ENCODE measurements at regions not wholly inside any gene's neighbourhood (a gene's known extent, or its start where the extent isn't known, plus 50 kb on each side); places are given as distances from the start of the nearest gene placed in this dataset.

DNA sequence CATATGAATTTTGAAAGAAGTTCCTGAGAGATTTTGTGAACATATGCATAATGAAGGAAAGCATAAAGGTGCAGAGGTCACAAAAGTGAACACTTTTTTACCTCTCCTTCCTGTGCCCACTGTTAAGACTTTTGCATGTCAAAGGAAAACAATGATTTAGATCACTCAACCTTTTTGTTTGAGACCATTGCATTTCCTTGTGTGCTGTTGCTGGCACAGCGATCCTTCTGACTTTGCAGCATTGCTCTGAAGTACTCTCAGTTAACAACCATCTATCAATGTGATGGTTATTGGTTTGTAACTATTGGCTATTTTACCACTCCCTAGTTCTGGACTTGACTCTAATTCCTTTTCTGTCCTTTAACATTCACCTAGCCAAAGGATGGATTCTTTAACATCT lies 61.7 kb upstream of the TFPI start:
- Histone ChIP-seq H3K27me3 (replicated peaks in 1 of 4; ENCODE audit: control insufficient read depth in 3 of 4, extremely low read depth in 1 of 4, insufficient read depth in 3 of 4, low read length in 3 of 4) (no peaks in the 10 kb centered on the region), H2AK5ac (ENCODE audit: low read depth, low read length) (no peak overlapping the region), H4K8ac (ENCODE audit: extremely low read depth, insufficient read depth, low read length) (no peak overlapping the region), H4K91ac (replicated peaks; ENCODE audit: insufficient read length, low read length) (no peak overlapping the region), H3K9me3 (ENCODE audit: insufficient read depth in 2 of 2, low read depth in 1 of 2, low read length in 1 of 2) (no peaks in the 10 kb centered on the region), H3K18ac (ENCODE audit: extremely low read depth, low read length) (no peak overlapping the region), H4K20me1 (replicated peaks in 1 of 2; ENCODE audit: control insufficient read depth in 1 of 2, insufficient read depth in 2 of 2, low read length in 2 of 2) (no peaks in the 10 kb centered on the region), H3K4me2 (ENCODE audit: insufficient read depth in 1 of 2, low read depth in 2 of 2, low read length in 2 of 2) (0 out of 4 replicates have a peak overlapping the region, but pooled peaks of 1 of the 2 experiments have one; percentile 21), H2BK5ac (ENCODE audit: low read depth, low read length) (no peak overlapping the region), H2BK20ac (ENCODE audit: low read length) (no peak overlapping the region), H3K27ac (ENCODE audit: low read depth, low read length) (no peak overlapping the region), H2AFZ (ENCODE audit: low read length) (no peak overlapping the region), H3K14ac (ENCODE audit: insufficient read length) (no peak overlapping the region), H3K23ac (ENCODE audit: insufficient read length) (no peak overlapping the region), H2BK120ac (replicated peaks; ENCODE audit: low read depth, low read length) (no peak overlapping the region), H3K9ac (replicated peaks in 1 of 4; ENCODE audit: extremely low read depth in 1 of 4, low read depth in 3 of 4, low read length in 3 of 4) (no peak overlapping the region), H2BK12ac (ENCODE audit: low read depth, low read length) (no peak overlapping the region), H3K23me2 (ENCODE audit: low read depth, low read length) (no peaks in the 10 kb centered on the region), H3K79me2 (ENCODE audit: control insufficient read depth in 1 of 2, insufficient read depth in 2 of 2, low read length in 2 of 2) (no peaks in the 10 kb centered on the region), H3K4me3 (ENCODE audit: extremely low read depth in 1 of 4, insufficient read depth in 2 of 4, low read depth in 3 of 4, low read length in 4 of 4) (no peak overlapping the region), H3K36me3 (ENCODE audit: control insufficient read depth in 2 of 4, insufficient read depth in 4 of 4, low read length in 3 of 4) (no peaks in the 10 kb centered on the region), H3K4me1 (replicated peaks in 1 of 4; ENCODE audit: control insufficient read depth in 3 of 4, insufficient read depth in 4 of 4, low read length in 3 of 4) (peaks cover 0 to 6% (median 4%) of the 10 kb centered on the region in 4 experiments; a peak in 3 of 7 replicates), H3K4ac (replicated peaks; ENCODE audit: insufficient read length, low read depth, low read length) (no peak overlapping the region), H2BK15ac (ENCODE audit: low read length) (no peak overlapping the region), H4K5ac (ENCODE audit: insufficient read length, low read depth, low read length) (no peak overlapping the region), H3K56ac (replicated peaks; ENCODE audit: insufficient read length, low read depth, low read length) (no peak overlapping the region), H3K79me1 (ENCODE audit: low read depth, low read length) (no peaks in the 10 kb centered on the region)
- ChIA-PET CTCF (ENCODE audit: partially characterized antibody) (interaction anchor here (0.6 to 1.5 kb wide), 2 partner anchors 34 to 239 kb away, joined by 3 to 5 read pairs; no protein-coding TSS in a partner anchor), POLR2A (ENCODE audit: partially characterized antibody) (no interaction called here)
- peak; percentile 30 for TF ChIP-seq NANOG (IDR thresholded peaks at IDR 0.05; ENCODE audit: insufficient read depth, low read depth, low read length, poor library complexity, severe bottlenecking)
- no peak for TF ChIP-seq SIRT6 (IDR thresholded peaks at IDR 0.05; ENCODE audit: low read length)
- no peak for TF ChIP-seq SIN3A (conservative IDR thresholded peaks at IDR 0.05 in 1 of 2, IDR thresholded peaks at IDR 0.05 in 1 of 2; ENCODE audit: low read depth in 1 of 2, low read length in 2 of 2)
- DNase-seq (ENCODE audit: low read depth in 1 of 2, low spot score in 2 of 2): no peak
- FAIRE-seq: peak; percentile 83
- WGBS, 2 experiments (ENCODE audit: extremely low coverage in 1 of 2, insufficient coverage in 1 of 2, insufficient read length in 1 of 2, insufficient replicate concordance in 2 of 2, low coverage in 1 of 2, low lambda C conversion rate in 2 of 2, missing lambda C conversion rate in 1 of 2): 79% methylated on average over 1 of the region's 1 CpG; no CpG with 5 or more reads in 1 of the 2 experiments

Measured in H1 (cell line).